ENCODE measurements at regions not wholly inside any gene's neighbourhood (a gene's known extent, or its start where the extent isn't known, plus 50 kb on each side); places are given as distances from the start of the nearest gene placed in this dataset.
"Not testable (repeated sequence)": the region's sequence is repeated elsewhere in the genome, so short reads cannot be mapped to it uniquely, and the experiment has no call there.

GRCh38 chr17:20840987-20841865 is 201.6 kb downstream of the USP22 start:
- not testable (repeated sequence) for TF ChIP-seq CTCF (conservative IDR thresholded peaks at IDR 0.05; ENCODE audit: low read length); EZH2phosphoT487 (IDR thresholded peaks at IDR 0.05; ENCODE audit: borderline replicate concordance)

Measured in Loucy (cell line).